Smooth muscle cell (in vitro differentiated cells): ENCODE measurements at regions not wholly inside any gene's neighbourhood (a gene's known extent, or its start where the extent isn't known, plus 50 kb on each side); places are given as distances from the start of the nearest gene placed in this dataset.

Experiments used
- DNase-seq: peaks from one replicate; lab custom pipeline; 2025; ENCODE audit not compliant: unreplicated experiment; lab: John Stamatoyannopoulos, UW
- H2AFZ ChIP-seq: fragments of 200-600 bp; sonication (generic); 2 replicates; pipeline ENCODE4 v1.6.0; 2016; ENCODE audit warnings: antibody characterized with exemption, low read depth, mild to moderate bottlenecking
- H3F3A ChIP-seq: fragments of 200-600 bp; sonication (generic); 2 replicates; pipeline ENCODE4 v1.6.0; 2017; ENCODE audit warnings: antibody characterized with exemption, low read depth
- H3K27ac ChIP-seq: fragments of 200-600 bp; sonication (generic); 2 replicates; pipeline ENCODE4 v1.5.1; 2016; ENCODE audit warnings: low read depth, mild to moderate bottlenecking
- H3K27me3 ChIP-seq: fragments of 200-600 bp; sonication (generic); 2 replicates; pipeline ENCODE4 v1.6.1; 2016; ENCODE audit warnings: low read depth, mild to moderate bottlenecking
- H3K36me3 ChIP-seq: fragments of 200-600 bp; sonication (generic); 2 replicates; pipeline ENCODE4 v1.5.1; 2016; ENCODE audit warnings: low read depth
- H3K4me1 ChIP-seq: fragments of 200-600 bp; sonication (generic); 2 replicates; pipeline ENCODE4 v1.5.1; 2016; ENCODE audit warnings: low read depth
- H3K4me2 ChIP-seq: fragments of 200-600 bp; sonication (generic); 2 replicates; pipeline ENCODE4 v1.6.0; 2016; ENCODE audit warnings: mild to moderate bottlenecking
- H3K4me3 ChIP-seq: fragments of 200-600 bp; sonication (generic); 2 replicates; pipeline ENCODE4 v1.5.1; 2016; ENCODE audit warnings: mild to moderate bottlenecking
- H3K79me2 ChIP-seq: fragments of 200-600 bp; sonication (generic); 2 replicates; pipeline ENCODE4 v1.6.0; 2016; ENCODE audit warnings: low read depth, mild to moderate bottlenecking
- H3K9ac ChIP-seq: fragments of 200-600 bp; sonication (generic); 2 replicates; pipeline ENCODE4 v1.6.0; 2016; ENCODE audit warnings: low read depth
- H3K9me3 ChIP-seq: fragments of 200-600 bp; sonication (generic); replicated peaks from 2 replicates; pipeline ENCODE4 v1.5.1; 2016; ENCODE audit warnings: low read depth
- H4K20me1 ChIP-seq: fragments of 200-600 bp; sonication (generic); 2 replicates; pipeline ENCODE4 v1.6.0; 2016; ENCODE audit warnings: low read depth
- WGBS: methylation state at CpG from one replicate; pipeline ENCODE4 v1.1.7; 2016; ENCODE audit warnings: low lambda C conversion rate; 5-methylcytosine and 5-hydroxymethylcytosine counted together
- TF ChIP-seq, protein P1 (sequence below): fragments of 200-600 bp; sonication (generic); IDR thresholded peaks from 2 replicates; pipeline ENCODE4 v1.5.1; 2017; ENCODE audit warnings: borderline replicate concordance, mild to moderate bottlenecking, antibody characterized with exemption; ENCODE audit not compliant: insufficient read depth, poor library complexity, severe bottlenecking

DNA sequence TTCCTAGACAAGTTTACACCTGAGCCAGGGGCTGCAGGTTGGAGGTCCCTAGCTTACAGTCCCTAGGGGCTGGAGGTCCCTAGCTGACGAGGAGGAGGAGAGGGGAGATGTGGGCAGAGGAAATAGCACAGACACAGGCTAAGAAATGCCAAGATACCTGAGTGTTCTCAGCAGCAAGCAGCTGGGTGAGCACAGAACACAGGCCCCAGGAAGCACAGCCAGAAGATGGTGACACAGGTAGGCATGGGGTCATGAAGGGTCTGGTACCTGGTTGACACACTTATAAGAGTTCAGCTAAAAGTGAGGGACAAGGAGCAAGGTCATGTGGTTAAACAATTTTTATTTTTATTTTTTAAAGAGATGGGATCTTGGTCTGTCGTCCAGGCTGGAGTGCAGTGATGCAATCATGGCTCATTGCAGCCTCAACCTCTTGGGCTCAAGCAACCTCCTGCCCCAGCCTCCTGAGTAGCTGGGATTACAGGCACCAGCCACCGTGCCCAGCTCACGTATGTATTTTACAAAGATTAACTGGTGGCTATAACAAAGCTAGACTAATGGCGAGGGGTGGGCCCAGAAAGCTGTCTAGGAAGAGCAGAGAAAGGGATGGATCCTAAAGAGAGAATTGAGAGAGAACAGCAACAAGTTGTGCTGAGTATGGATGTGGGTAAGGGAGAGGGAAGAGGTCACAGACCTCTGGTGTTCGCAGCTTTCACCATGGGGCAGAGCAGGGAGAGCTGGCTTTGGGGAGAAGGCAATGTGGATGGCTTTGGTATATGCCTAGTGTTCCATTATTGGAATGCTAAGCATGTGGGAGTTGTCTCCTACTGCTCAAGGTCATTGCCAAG lies 140.3 kb upstream of the KLF14 start:
- TF ChIP-seq, protein P1, sequence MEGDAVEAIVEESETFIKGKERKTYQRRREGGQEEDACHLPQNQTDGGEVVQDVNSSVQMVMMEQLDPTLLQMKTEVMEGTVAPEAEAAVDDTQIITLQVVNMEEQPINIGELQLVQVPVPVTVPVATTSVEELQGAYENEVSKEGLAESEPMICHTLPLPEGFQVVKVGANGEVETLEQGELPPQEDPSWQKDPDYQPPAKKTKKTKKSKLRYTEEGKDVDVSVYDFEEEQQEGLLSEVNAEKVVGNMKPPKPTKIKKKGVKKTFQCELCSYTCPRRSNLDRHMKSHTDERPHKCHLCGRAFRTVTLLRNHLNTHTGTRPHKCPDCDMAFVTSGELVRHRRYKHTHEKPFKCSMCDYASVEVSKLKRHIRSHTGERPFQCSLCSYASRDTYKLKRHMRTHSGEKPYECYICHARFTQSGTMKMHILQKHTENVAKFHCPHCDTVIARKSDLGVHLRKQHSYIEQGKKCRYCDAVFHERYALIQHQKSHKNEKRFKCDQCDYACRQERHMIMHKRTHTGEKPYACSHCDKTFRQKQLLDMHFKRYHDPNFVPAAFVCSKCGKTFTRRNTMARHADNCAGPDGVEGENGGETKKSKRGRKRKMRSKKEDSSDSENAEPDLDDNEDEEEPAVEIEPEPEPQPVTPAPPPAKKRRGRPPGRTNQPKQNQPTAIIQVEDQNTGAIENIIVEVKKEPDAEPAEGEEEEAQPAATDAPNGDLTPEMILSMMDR: no peak
- H3K36me3 ChIP-seq: peaks cover 22% of the 10 kb centered on the region
- H2AFZ ChIP-seq: no peak overlapping the region
- peaks cover 4% of the 10 kb centered on the region for H3F3A ChIP-seq
- DNase-seq: no peak
- H3K4me1 ChIP-seq: peaks cover 9% of the 10 kb centered on the region
- no peaks in the 10 kb centered on the region for H3K9me3 ChIP-seq
- H3K79me2 ChIP-seq: peaks cover 6% of the 10 kb centered on the region
- no peak overlapping the region for H3K27ac ChIP-seq
- H3K4me2 ChIP-seq: no peak overlapping the region
- 95% methylated on average over 6 of the region's 6 CpGs for WGBS
- H3K27me3 ChIP-seq: no peaks in the 10 kb centered on the region
- peaks cover 36% of the 10 kb centered on the region for H4K20me1 ChIP-seq
- H3K9ac ChIP-seq: no peak overlapping the region
- H3K4me3 ChIP-seq: no peak overlapping the region

DNA sequence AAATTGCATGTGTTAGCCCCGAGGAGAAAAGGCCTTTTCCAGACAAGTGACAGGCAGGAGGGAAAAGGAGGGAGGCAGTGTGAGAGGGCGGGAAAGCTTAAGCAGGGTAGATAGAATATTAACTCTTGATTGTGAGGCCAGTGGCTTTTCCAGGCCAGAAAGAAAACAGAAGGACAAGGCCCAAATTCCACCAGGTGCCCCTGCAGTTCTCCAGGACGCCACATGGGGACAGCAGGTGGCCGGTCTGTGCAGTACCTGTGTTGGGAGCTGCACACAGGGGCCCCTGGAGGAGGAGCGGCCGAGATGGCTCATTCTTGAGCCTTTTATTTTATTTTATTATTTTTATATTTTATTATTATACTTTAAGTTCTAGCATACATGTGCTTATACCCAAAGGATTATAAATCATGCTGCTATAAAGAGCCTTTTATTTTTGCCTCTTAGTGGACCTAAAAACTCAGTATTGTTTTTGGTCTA lies 141.3 kb upstream of the KLF14 start:
- H2AFZ ChIP-seq: no peak overlapping the region
- TF ChIP-seq, protein P1: peak; percentile 72
- peaks cover 4% of the 10 kb centered on the region for H3F3A ChIP-seq
- no peaks in the 10 kb centered on the region for H3K9me3 ChIP-seq
- H3K79me2 ChIP-seq: peaks cover 6% of the 10 kb centered on the region
- H4K20me1 ChIP-seq: peaks cover 37% of the 10 kb centered on the region
- WGBS: 44% methylated on average over 6 of the region's 6 CpGs
- peaks cover 9% of the 10 kb centered on the region for H3K4me1 ChIP-seq
- no peaks in the 10 kb centered on the region for H3K27me3 ChIP-seq
- peaks cover 15% of the 10 kb centered on the region for H3K36me3 ChIP-seq
- H3K9ac ChIP-seq: no peak overlapping the region
- no peak overlapping the region for H3K27ac ChIP-seq
- no peak overlapping the region for H3K4me3 ChIP-seq
- H3K4me2 ChIP-seq: no peak overlapping the region
- DNase-seq: no peak

DNA sequence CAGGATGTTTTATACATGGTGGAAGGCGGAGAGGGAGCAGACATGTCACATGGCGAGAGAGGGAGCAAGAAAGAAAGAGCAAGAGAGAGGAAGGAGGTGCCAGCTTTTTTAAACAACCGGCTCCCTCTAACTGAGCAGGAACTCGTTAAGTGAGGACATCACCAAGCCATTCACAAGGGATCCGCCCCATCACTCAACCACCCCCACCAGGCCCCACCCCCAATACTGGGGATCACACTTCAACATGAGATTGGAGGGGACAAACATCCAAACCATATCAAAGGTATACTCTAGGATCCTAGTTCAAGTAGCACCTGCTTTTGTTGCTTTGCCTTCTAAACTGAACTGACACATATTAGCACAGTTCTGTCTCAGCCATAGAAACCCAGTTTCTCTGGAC lies 141.9 kb upstream of the KLF14 start:
- no peak overlapping the region for H3K27ac ChIP-seq
- H2AFZ ChIP-seq: no peak overlapping the region
- peaks cover 37% of the 10 kb centered on the region for H4K20me1 ChIP-seq
- peaks cover 4% of the 10 kb centered on the region for H3F3A ChIP-seq
- peaks cover 6% of the 10 kb centered on the region for H3K79me2 ChIP-seq
- H3K36me3 ChIP-seq: peaks cover 14% of the 10 kb centered on the region
- TF ChIP-seq, protein P1: no peak
- WGBS: 90% methylated on average over 5 of the region's 5 CpGs
- H3K27me3 ChIP-seq: no peaks in the 10 kb centered on the region
- no peak for DNase-seq
- peaks cover 9% of the 10 kb centered on the region for H3K4me1 ChIP-seq
- H3K9ac ChIP-seq: no peak overlapping the region
- no peak overlapping the region for H3K4me2 ChIP-seq
- H3K4me3 ChIP-seq: no peak overlapping the region
- H3K9me3 ChIP-seq: no peaks in the 10 kb centered on the region
